ENCODE measurements at regions not wholly inside any gene's neighbourhood (a gene's known extent, or its start where the extent isn't known, plus 50 kb on each side); places are given as distances from the start of the nearest gene placed in this dataset.

GRCh38 chr20:48474022-48474421 lies 353.8 kb downstream of the PREX1 start:
- 78% methylated on average over 5 of the region's 5 CpGs for WGBS (ENCODE audit: insufficient coverage)
- H3K27ac ChIP-seq (ENCODE audit: low read depth, low read length) = no peak overlapping the region
- H3K4me3 ChIP-seq (ENCODE audit: low read depth, low read length) = no peak overlapping the region
- H3K4me1 ChIP-seq (ENCODE audit: control insufficient read depth, insufficient read depth, low read length) = no peaks in the 10 kb centered on the region
- H3K36me3 ChIP-seq (ENCODE audit: control insufficient read depth, insufficient read depth, low read length) = no peaks in the 10 kb centered on the region
- peaks cover 21% of the 10 kb centered on the region for H3K27me3 ChIP-seq (ENCODE audit: control insufficient read depth, insufficient read depth, low read length)
- DNase-seq (ENCODE audit: low read depth in 4 of 6, low spot score in 6 of 6) = no peak
- H3K9me3 ChIP-seq (ENCODE audit: control insufficient read depth, insufficient read depth, low read length) = no peaks in the 10 kb centered on the region

GRCh38 chr20:48471759-48472408 lies 355.9 kb downstream of the PREX1 start:
- H3K36me3 ChIP-seq (ENCODE audit: control insufficient read depth, insufficient read depth, low read length) = no peaks in the 10 kb centered on the region
- WGBS (ENCODE audit: insufficient coverage) = 74% methylated on average over 9 of the region's 9 CpGs
- DNase-seq (ENCODE audit: low read depth in 4 of 6, low spot score in 6 of 6) = no peak
- H3K27ac ChIP-seq (ENCODE audit: low read depth, low read length) = no peak overlapping the region
- no peaks in the 10 kb centered on the region for H3K9me3 ChIP-seq (ENCODE audit: control insufficient read depth, insufficient read depth, low read length)
- H3K4me3 ChIP-seq (ENCODE audit: low read depth, low read length) = no peak overlapping the region
- peaks cover 15% of the 10 kb centered on the region for H3K27me3 ChIP-seq (ENCODE audit: control insufficient read depth, insufficient read depth, low read length)
- no peaks in the 10 kb centered on the region for H3K4me1 ChIP-seq (ENCODE audit: control insufficient read depth, insufficient read depth, low read length)

- Histone ChIP-seq H3K36me3 (ENCODE audit: control insufficient read depth, insufficient read depth, low read length) (no peaks in the 10 kb centered on the region), H3K27ac (ENCODE audit: low read depth, low read length) (no peak overlapping the region), H3K4me1 (ENCODE audit: control insufficient read depth, insufficient read depth, low read length) (no peaks in the 10 kb centered on the region), H3K4me3 (ENCODE audit: low read depth, low read length) (no peak overlapping the region), H3K27me3 (ENCODE audit: control insufficient read depth, insufficient read depth, low read length) (peaks cover 12% of the 10 kb centered on the region), H3K9me3 (ENCODE audit: control insufficient read depth, insufficient read depth, low read length) (no peaks in the 10 kb centered on the region)
- 76% methylated on average over 2 of the region's 5 CpGs for whole genome bisulfite sequencing (ENCODE audit: insufficient coverage)
- no peak for DNase-seq (ENCODE audit: low read depth in 4 of 6, low spot score in 6 of 6)
Observed at GRCh38 chr20:48471176-48471575, 356.6 kb downstream of the PREX1 start.

- Histone ChIP-seq H3K4me3 (ENCODE audit: low read depth, low read length) (no peak overlapping the region), H3K4me1 (ENCODE audit: control insufficient read depth, insufficient read depth, low read length) (no peaks in the 10 kb centered on the region), H3K9me3 (ENCODE audit: control insufficient read depth, insufficient read depth, low read length) (no peaks in the 10 kb centered on the region), H3K27ac (ENCODE audit: low read depth, low read length) (no peak overlapping the region), H3K36me3 (ENCODE audit: control insufficient read depth, insufficient read depth, low read length) (no peaks in the 10 kb centered on the region), H3K27me3 (ENCODE audit: control insufficient read depth, insufficient read depth, low read length) (peaks cover 8% of the 10 kb centered on the region)
- no peak for DNase-seq (ENCODE audit: low read depth in 4 of 6, low spot score in 6 of 6)
- WGBS (ENCODE audit: insufficient coverage) = 80% methylated on average over 1 of the region's 3 CpGs
Observed at GRCh38 chr20:48470141-48470540, 357.7 kb downstream of the PREX1 start.

- 96% methylated on average over 4 of the region's 4 CpGs for WGBS (ENCODE audit: insufficient coverage)
- peaks cover 8% of the 10 kb centered on the region for H3K27me3 ChIP-seq (ENCODE audit: control insufficient read depth, insufficient read depth, low read length)
- H3K4me1 ChIP-seq (ENCODE audit: control insufficient read depth, insufficient read depth, low read length) = peaks cover 5% of the 10 kb centered on the region
Observed at GRCh38 chr20:48469026-48469425, 358.8 kb downstream of the PREX1 start.

GRCh38 chr20:48468571-48468970 lies 359.2 kb downstream of the PREX1 start:
- no peak for DNase-seq (ENCODE audit: low read depth in 4 of 6, low spot score in 6 of 6)
- H3K27ac ChIP-seq (ENCODE audit: low read depth, low read length) = no peak overlapping the region
- no peaks in the 10 kb centered on the region for H3K9me3 ChIP-seq (ENCODE audit: control insufficient read depth, insufficient read depth, low read length)
- peaks cover 10% of the 10 kb centered on the region for H3K27me3 ChIP-seq (ENCODE audit: control insufficient read depth, insufficient read depth, low read length)
- peaks cover 10% of the 10 kb centered on the region for H3K4me1 ChIP-seq (ENCODE audit: control insufficient read depth, insufficient read depth, low read length)
- H3K4me3 ChIP-seq (ENCODE audit: low read depth, low read length) = no peak overlapping the region
- 73% methylated on average over 5 of the region's 5 CpGs for WGBS (ENCODE audit: insufficient coverage)
- H3K36me3 ChIP-seq (ENCODE audit: control insufficient read depth, insufficient read depth, low read length) = no peaks in the 10 kb centered on the region

More at GRCh38 chr20:48469026-48469425, 358.8 kb downstream of the PREX1 start:
- Histone ChIP-seq H3K36me3 (ENCODE audit: control insufficient read depth, insufficient read depth, low read length) (no peaks in the 10 kb centered on the region), H3K27ac (ENCODE audit: low read depth, low read length) (no peak overlapping the region), H3K9me3 (ENCODE audit: control insufficient read depth, insufficient read depth, low read length) (no peaks in the 10 kb centered on the region), H3K4me3 (ENCODE audit: low read depth, low read length) (no peak overlapping the region)
- no peak for DNase-seq (ENCODE audit: low read depth in 4 of 6, low spot score in 6 of 6)

GRCh38 chr20:48467622-48468021 lies 360.2 kb downstream of the PREX1 start:
- Histone ChIP-seq H3K4me1 (ENCODE audit: control insufficient read depth, insufficient read depth, low read length) (peaks cover 16% of the 10 kb centered on the region), H3K9me3 (ENCODE audit: control insufficient read depth, insufficient read depth, low read length) (no peaks in the 10 kb centered on the region), H3K36me3 (ENCODE audit: control insufficient read depth, insufficient read depth, low read length) (no peaks in the 10 kb centered on the region), H3K4me3 (ENCODE audit: low read depth, low read length) (no peak overlapping the region), H3K27me3 (ENCODE audit: control insufficient read depth, insufficient read depth, low read length) (peaks cover 7% of the 10 kb centered on the region), H3K27ac (ENCODE audit: low read depth, low read length) (no peak overlapping the region)
- 93% methylated on average over 2 of the region's 2 CpGs for WGBS (ENCODE audit: insufficient coverage)
- no peak for DNase-seq (ENCODE audit: low read depth in 4 of 6, low spot score in 6 of 6)

- Histone ChIP-seq H3K4me1 (ENCODE audit: control insufficient read depth, insufficient read depth, low read length) (peaks cover 16% of the 10 kb centered on the region), H3K4me3 (ENCODE audit: low read depth, low read length) (no peak overlapping the region), H3K27ac (ENCODE audit: low read depth, low read length) (no peak overlapping the region), H3K9me3 (ENCODE audit: control insufficient read depth, insufficient read depth, low read length) (no peaks in the 10 kb centered on the region), H3K36me3 (ENCODE audit: control insufficient read depth, insufficient read depth, low read length) (no peaks in the 10 kb centered on the region), H3K27me3 (ENCODE audit: control insufficient read depth, insufficient read depth, low read length) (peaks cover 3% of the 10 kb centered on the region)
- no peak for DNase-seq (ENCODE audit: low read depth in 4 of 6, low spot score in 6 of 6)
- 96% methylated on average over 4 of the region's 4 CpGs for WGBS (ENCODE audit: insufficient coverage)
Observed at GRCh38 chr20:48465271-48465670, 362.5 kb downstream of the PREX1 start.

GRCh38 chr20:48463916-48464315 lies 363.9 kb downstream of the PREX1 start:
- Histone ChIP-seq H3K4me1 (ENCODE audit: control insufficient read depth, insufficient read depth, low read length) (peaks cover 29% of the 10 kb centered on the region), H3K27me3 (ENCODE audit: control insufficient read depth, insufficient read depth, low read length) (peaks cover 8% of the 10 kb centered on the region), H3K9me3 (ENCODE audit: control insufficient read depth, insufficient read depth, low read length) (no peaks in the 10 kb centered on the region), H3K36me3 (ENCODE audit: control insufficient read depth, insufficient read depth, low read length) (no peaks in the 10 kb centered on the region), H3K27ac (ENCODE audit: low read depth, low read length) (no peak overlapping the region), H3K4me3 (ENCODE audit: low read depth, low read length) (no peak overlapping the region)
- 53% methylated on average over 6 of the region's 6 CpGs for WGBS (ENCODE audit: insufficient coverage)
- DNase-seq (ENCODE audit: low read depth in 4 of 6, low spot score in 6 of 6) = peak in 4 of 6 donors; percentile 47 to 89 (median 72)

GRCh38 chr20:48463096-48463720 lies 364.6 kb downstream of the PREX1 start:
- Histone ChIP-seq H3K4me3 (ENCODE audit: low read depth, low read length) (no peak overlapping the region), H3K4me1 (ENCODE audit: control insufficient read depth, insufficient read depth, low read length) (peaks cover 33% of the 10 kb centered on the region), H3K36me3 (ENCODE audit: control insufficient read depth, insufficient read depth, low read length) (no peaks in the 10 kb centered on the region), H3K9me3 (ENCODE audit: control insufficient read depth, insufficient read depth, low read length) (no peaks in the 10 kb centered on the region), H3K27me3 (ENCODE audit: control insufficient read depth, insufficient read depth, low read length) (peaks cover 9% of the 10 kb centered on the region), H3K27ac (ENCODE audit: low read depth, low read length) (no peak overlapping the region)
- WGBS (ENCODE audit: insufficient coverage) = 67% methylated on average over 9 of the region's 11 CpGs
- peak in 2 of 6 donors; percentile 43 to 60 for DNase-seq (ENCODE audit: low read depth in 4 of 6, low spot score in 6 of 6)

Measured in spinal cord (tissue), 9 donors.